HG03439 (cell line): ENCODE measurements at regions not wholly inside any gene's neighbourhood (a gene's known extent, or its start where the extent isn't known, plus 50 kb on each side); places are given as distances from the start of the nearest gene placed in this dataset.

ENCODE experiments used
- ATAC-seq: cut with Tn5 transposase; IDR thresholded peaks from one replicate; pipeline ENCODE4 v1.9.1; 2021; ENCODE audit warnings: mild to moderate bottlenecking, moderate library complexity; ENCODE audit not compliant: unreplicated experiment

- no peak for ATAC-seq
Observed at GRCh38 chr7:13028825-13029099, 341.3 kb downstream of the ARL4A start.

DNA sequence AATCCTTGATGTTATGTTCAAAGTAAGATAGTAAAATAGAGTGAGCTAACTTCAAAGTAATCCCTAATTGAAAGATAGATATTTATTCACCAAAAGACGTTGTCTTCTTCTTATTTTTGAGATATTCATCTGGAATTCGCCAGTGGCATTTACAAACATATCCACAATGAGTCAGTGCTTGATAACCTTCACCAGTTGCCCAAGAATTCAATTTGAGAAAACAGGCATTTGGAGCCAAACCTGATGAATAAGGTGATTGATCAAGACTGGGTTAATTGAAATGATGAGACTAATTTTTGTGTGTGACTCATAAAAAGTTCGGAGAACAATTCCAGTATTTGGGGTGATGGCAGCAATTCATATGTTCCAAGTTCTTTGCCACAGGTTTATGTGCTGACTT lies 344.0 kb downstream of the ARL4A start:
- ATAC-seq: no peak

GRCh38 chr7:13032084-13032483 lies 344.7 kb downstream of the ARL4A start:
- no peak for ATAC-seq

- no peak for ATAC-seq
Observed at GRCh38 chr7:13032576-13032975, 345.1 kb downstream of the ARL4A start.

GRCh38 chr7:13034693-13035092 lies 347.3 kb downstream of the ARL4A start:
- ATAC-seq: no peak

DNA sequence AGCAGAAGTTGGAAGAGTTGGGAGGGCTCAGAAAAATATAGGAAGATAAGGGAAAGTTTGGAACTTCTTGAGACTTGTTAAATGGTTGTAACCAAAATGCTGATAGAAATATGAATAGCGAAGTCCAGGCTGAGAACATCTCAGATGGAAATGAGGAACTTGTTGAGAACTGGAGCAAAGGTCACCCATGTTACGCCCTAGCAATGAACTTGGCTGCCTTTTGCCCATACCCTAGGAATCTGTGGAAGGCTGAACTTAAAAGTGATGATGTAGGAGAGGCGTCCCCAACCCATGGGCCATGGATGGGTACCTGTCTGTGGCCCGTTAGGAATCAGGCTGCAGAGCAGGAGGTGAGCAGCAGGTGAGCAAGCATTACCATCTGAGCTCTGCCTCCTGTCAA lies 347.8 kb downstream of the ARL4A start:
- ATAC-seq: no peak

DNA sequence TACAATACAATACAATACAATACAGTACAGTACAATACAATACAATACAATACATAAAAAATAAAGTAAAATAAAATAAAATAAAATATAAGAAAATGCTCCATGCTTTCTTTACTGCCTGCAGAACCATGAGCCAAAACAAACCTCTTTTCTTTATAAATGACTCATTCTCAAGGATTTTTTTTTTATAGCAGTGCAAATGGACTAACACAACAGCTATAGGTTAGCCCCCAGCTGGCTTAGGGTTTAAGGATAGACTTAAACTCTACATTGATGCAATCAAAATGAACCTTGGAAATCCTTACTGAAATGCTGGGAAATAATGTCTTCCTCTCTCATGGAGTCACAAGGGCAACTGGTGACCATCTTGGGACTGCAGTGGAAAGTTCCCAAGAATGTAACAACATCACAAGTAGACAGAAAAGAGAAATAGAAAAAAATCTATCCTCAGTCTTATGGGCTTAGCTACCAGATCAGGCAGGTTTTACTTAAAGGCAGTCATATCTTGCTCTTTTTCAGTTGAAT lies 348.9 kb downstream of the ARL4A start:
- ATAC-seq: no peak

- no peak for ATAC-seq
Observed at GRCh38 chr7:13037216-13037615, 349.8 kb downstream of the ARL4A start.

DNA sequence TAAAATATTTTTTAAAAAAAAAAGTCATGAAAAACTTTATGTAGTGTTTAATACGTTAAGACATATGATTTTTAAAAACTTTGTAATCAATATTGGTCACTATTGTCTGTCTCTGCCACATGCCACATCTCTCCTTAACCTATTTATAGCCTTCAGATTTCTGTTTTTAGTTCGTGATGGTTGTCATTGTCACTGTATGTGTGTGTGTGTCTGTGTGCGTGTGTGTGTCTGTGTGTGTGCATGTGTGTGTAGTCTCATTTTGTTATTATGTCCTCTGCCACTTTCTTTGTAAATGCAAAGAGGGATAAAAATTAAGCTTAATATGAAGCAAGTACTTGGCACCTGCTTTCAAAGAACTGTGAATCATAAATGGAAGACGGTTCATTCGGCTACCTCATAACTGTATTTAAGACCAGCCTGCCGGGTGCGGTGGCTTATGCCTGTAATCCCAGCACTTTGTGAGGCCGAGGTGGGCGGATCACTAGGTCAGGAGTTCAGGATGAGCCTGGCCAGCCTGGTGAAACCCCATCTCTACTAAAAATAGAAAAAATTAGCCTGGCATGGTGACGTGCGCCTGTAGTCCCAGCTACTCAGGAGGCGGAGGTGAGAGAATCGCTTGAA lies 354.0 kb downstream of the ARL4A start:
- ATAC-seq: no peak

GRCh38 chr7:13042605-13043236 lies 355.3 kb downstream of the ARL4A start:
- no peak for ATAC-seq

DNA sequence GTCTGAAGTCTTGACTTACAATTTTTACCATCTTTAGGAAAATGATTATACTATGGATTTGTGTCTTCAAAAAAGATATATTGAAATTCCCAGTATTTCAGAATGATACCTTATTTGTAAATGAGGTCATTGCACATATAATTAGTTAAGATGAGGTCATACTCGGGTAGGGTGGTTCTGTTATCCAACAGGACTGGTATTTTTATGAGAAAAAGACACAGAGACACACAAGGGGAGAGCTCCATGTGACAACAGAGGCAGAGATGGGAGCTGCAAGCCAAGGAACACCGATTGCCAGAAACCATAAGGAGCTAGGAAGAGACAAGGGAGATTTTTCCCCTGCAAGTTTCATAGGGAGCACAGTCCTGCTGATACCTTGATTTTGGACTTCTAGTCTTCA lies 356.9 kb downstream of the ARL4A start:
- ATAC-seq: no peak

- ATAC-seq: no peak
Observed at GRCh38 chr7:13047061-13047460, 359.6 kb downstream of the ARL4A start.

GRCh38 chr7:13049946-13050345 lies 362.5 kb downstream of the ARL4A start:
- ATAC-seq: no peak

DNA sequence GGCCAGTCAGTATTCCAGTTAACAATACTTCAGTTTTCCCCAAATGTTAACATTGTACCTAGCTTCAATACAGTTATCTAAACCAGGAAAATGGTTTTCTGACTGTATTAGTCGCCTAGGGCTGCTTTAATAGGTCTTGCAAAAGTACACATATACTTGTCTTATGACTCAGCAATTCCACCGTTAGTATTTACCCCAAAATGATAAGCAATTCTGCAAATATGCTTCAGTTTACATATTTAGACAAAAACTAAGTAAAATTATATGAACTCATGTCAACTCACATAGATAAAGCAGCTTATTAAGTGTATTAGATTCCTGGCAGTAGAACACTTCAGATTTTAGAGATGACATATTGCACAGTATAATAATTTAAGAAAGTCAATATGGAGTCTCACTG lies 363.3 kb downstream of the ARL4A start:
- ATAC-seq: no peak

DNA sequence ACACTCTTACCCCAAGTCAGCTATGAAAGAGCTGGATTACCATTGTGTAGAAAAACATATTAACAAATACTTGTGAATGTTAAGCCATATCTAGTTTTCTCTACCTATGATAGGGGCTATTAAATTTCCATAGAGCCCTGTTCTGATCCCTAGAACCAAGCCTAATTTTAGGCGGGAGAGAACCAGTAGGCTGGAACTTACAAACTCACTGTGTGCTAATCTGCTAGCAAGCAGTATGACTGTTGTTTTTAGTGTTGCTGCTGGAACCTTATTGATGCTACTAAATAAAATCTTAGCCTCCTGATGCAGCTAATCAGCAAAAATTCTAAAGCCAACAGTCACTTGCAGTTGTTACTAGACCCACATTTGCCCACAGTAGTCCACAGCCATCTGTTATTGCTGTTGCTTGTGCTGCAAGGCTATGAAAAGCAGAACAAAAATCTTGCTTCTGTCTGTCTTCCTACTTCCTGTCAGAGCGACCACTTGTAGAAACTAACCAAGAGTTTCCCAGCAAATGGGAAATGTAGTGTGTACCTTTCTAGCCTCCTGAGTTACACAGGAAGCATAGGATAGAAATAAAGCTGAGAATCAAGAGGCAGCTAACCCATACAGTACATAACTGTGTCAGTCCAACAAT lies 368.4 kb downstream of the ARL4A start:
- no peak for ATAC-seq

- peak; percentile 90 for ATAC-seq
Observed at GRCh38 chr7:13057462-13058200, 370.2 kb downstream of the ARL4A start.

GRCh38 chr7:13060173-13060572 lies 372.7 kb downstream of the ARL4A start:
- ATAC-seq: no peak

- ATAC-seq: no peak
Observed at GRCh38 chr7:13061115-13061514, 373.7 kb downstream of the ARL4A start.

DNA sequence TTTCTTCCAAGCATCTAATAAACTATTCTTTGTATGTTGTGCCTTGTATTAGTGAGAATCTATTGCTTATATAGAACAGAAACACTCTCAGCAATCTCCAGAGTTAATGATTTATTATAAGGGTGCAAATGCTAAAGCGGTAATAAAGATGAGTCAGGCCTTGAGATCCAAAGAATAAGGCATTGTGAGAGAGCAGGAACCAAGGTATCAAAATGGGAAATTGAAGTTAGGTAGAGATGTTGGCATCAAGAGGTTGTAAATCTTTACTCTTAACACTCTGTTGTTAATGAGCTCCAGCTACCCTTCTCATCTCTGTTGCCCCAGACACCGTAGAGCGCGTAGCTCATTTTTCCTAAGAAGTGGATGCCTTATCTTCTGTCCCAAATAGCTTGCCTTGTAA lies 375.2 kb downstream of the ARL4A start:
- ATAC-seq: no peak

GRCh38 chr7:13067036-13067435 lies 379.6 kb downstream of the ARL4A start:
- no peak for ATAC-seq

DNA sequence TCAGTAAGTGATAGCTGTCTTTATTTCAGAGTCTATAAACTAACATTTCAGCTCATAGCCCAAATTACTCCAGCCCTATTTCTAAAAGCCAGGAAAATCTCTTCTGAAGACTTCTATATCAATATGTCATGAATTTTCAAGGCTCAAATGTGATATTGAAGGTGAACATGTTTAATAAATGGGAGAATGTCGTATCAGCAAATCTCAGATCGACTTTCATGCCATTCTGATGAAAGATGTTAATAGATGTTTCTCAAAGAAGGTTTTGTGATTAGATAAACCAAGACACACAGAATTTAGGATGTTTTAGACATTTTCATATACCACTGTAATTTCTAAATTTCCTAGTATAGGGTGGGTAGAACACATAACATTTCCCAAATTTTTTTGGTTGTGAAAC lies 380.6 kb downstream of the ARL4A start:
- ATAC-seq: no peak

DNA sequence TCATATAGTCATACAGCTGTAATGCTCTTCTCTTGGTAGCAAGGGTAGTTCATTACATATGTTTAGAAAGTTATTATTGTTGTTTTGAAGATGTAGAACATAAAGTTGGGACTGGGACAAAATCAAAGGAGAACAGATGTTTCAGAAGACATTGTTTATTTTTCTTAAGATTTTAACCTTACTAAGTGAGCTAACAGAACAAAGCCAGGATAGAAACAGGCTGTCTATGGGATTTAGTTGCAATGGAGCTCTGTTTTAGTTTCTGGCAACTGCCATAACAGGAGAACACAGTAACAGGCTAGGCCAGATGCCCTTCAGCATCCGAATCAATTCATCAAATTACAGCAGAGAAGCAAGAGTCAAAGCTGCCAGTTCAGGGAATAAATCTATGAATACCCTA lies 382.4 kb downstream of the ARL4A start:
- ATAC-seq: no peak
